ENCODE measurements at regions not wholly inside any gene's neighbourhood (a gene's known extent, or its start where the extent isn't known, plus 50 kb on each side); places are given as distances from the start of the nearest gene placed in this dataset.

- TF ChIP-seq, protein P1, sequence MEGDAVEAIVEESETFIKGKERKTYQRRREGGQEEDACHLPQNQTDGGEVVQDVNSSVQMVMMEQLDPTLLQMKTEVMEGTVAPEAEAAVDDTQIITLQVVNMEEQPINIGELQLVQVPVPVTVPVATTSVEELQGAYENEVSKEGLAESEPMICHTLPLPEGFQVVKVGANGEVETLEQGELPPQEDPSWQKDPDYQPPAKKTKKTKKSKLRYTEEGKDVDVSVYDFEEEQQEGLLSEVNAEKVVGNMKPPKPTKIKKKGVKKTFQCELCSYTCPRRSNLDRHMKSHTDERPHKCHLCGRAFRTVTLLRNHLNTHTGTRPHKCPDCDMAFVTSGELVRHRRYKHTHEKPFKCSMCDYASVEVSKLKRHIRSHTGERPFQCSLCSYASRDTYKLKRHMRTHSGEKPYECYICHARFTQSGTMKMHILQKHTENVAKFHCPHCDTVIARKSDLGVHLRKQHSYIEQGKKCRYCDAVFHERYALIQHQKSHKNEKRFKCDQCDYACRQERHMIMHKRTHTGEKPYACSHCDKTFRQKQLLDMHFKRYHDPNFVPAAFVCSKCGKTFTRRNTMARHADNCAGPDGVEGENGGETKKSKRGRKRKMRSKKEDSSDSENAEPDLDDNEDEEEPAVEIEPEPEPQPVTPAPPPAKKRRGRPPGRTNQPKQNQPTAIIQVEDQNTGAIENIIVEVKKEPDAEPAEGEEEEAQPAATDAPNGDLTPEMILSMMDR (IDR thresholded peaks at IDR 0.05 in 4 of 5, conservative IDR thresholded peaks at IDR 0.05 in 1 of 5): no peak
- TF ChIP-seq POLR2A (IDR thresholded peaks at IDR 0.05): no peak
Observed at GRCh38 chr2:192854706-192855105, 660.0 kb upstream of the TMEFF2 start.
